ENCODE measurements at regions not wholly inside any gene's neighbourhood (a gene's known extent, or its start where the extent isn't known, plus 50 kb on each side); places are given as distances from the start of the nearest gene placed in this dataset.

DNA sequence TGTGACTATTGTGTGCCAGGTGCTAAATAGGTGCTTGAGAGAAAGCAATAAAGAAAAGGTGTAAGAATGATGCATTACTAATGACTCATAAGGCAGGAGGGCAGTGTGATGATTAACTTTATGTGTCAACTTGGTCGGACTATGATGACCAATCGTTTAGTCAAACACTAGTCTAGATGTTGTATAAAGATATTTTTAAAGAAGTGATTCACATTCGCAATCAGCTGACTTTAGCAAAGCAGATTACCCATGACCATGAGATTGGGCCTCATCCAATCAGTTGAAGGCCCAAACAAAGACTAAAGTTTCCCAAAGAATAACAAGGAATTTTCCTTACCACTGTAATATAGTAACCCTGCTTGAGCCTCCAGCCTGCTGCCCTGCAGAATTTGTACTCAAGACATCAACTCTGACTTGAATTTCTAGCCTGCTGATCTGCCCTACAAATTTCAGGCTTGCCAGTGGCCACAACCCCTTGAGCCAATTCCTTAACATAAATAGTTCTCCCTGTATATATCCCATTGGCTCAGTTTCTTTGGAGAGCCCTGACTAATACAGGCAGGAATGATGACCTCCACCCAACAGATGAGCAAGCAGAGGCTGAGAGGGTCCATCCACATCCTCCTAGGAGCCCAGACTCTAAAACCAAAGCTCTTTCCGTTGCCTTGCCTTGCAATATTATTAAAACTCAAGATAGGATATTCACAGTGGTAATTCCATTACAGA lies 132.6 kb downstream of the ACTR3 start (continued):
- TF ChIP-seq, protein P1, sequence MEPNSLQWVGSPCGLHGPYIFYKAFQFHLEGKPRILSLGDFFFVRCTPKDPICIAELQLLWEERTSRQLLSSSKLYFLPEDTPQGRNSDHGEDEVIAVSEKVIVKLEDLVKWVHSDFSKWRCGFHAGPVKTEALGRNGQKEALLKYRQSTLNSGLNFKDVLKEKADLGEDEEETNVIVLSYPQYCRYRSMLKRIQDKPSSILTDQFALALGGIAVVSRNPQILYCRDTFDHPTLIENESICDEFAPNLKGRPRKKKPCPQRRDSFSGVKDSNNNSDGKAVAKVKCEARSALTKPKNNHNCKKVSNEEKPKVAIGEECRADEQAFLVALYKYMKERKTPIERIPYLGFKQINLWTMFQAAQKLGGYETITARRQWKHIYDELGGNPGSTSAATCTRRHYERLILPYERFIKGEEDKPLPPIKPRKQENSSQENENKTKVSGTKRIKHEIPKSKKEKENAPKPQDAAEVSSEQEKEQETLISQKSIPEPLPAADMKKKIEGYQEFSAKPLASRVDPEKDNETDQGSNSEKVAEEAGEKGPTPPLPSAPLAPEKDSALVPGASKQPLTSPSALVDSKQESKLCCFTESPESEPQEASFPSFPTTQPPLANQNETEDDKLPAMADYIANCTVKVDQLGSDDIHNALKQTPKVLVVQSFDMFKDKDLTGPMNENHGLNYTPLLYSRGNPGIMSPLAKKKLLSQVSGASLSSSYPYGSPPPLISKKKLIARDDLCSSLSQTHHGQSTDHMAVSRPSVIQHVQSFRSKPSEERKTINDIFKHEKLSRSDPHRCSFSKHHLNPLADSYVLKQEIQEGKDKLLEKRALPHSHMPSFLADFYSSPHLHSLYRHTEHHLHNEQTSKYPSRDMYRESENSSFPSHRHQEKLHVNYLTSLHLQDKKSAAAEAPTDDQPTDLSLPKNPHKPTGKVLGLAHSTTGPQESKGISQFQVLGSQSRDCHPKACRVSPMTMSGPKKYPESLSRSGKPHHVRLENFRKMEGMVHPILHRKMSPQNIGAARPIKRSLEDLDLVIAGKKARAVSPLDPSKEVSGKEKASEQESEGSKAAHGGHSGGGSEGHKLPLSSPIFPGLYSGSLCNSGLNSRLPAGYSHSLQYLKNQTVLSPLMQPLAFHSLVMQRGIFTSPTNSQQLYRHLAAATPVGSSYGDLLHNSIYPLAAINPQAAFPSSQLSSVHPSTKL (CRISPR knock-in tag; IDR thresholded peaks at IDR 0.05), result peak; percentile 46; the same call in 1 of the 2 replicates
- TF ChIP-seq HMG20A (CRISPR knock-in tag; IDR thresholded peaks at IDR 0.05; ENCODE audit: borderline replicate concordance), result peak; percentile 37; the same call in 1 of the 2 replicates
- peak; percentile 96 for TF ChIP-seq TBX3 (IDR thresholded peaks at IDR 0.05; ENCODE audit: borderline replicate concordance)
- 0 out of 2 replicates have a peak, but pooled peaks have one; percentile 20 for TF ChIP-seq SAP130 (CRISPR knock-in tag; IDR thresholded peaks at IDR 0.05; ENCODE audit: low read depth)
- TF ChIP-seq RCOR2 (CRISPR knock-in tag; IDR thresholded peaks at IDR 0.05), result 0 out of 2 replicates have a peak, but pooled peaks have one; percentile 20
- TF ChIP-seq ZNF24 (IDR thresholded peaks at IDR 0.05), result 0 out of 2 replicates have a peak, but pooled peaks have one; percentile 30
- no peak for TF ChIP-seq ZFP36 (IDR thresholded peaks at IDR 0.05; ENCODE audit: borderline replicate concordance, low read depth, low read length, partially characterized antibody)
- TF ChIP-seq SOX13 (IDR thresholded peaks at IDR 0.05), result no peak
- TF ChIP-seq SOX13 (CRISPR knock-in tag; conservative IDR thresholded peaks at IDR 0.05 in 1 of 2, IDR thresholded peaks at IDR 0.05 in 1 of 2), result peak in 1 of 2 experiments; percentile 29; a peak in 1 of 4 replicates
- TF ChIP-seq, protein P2, sequence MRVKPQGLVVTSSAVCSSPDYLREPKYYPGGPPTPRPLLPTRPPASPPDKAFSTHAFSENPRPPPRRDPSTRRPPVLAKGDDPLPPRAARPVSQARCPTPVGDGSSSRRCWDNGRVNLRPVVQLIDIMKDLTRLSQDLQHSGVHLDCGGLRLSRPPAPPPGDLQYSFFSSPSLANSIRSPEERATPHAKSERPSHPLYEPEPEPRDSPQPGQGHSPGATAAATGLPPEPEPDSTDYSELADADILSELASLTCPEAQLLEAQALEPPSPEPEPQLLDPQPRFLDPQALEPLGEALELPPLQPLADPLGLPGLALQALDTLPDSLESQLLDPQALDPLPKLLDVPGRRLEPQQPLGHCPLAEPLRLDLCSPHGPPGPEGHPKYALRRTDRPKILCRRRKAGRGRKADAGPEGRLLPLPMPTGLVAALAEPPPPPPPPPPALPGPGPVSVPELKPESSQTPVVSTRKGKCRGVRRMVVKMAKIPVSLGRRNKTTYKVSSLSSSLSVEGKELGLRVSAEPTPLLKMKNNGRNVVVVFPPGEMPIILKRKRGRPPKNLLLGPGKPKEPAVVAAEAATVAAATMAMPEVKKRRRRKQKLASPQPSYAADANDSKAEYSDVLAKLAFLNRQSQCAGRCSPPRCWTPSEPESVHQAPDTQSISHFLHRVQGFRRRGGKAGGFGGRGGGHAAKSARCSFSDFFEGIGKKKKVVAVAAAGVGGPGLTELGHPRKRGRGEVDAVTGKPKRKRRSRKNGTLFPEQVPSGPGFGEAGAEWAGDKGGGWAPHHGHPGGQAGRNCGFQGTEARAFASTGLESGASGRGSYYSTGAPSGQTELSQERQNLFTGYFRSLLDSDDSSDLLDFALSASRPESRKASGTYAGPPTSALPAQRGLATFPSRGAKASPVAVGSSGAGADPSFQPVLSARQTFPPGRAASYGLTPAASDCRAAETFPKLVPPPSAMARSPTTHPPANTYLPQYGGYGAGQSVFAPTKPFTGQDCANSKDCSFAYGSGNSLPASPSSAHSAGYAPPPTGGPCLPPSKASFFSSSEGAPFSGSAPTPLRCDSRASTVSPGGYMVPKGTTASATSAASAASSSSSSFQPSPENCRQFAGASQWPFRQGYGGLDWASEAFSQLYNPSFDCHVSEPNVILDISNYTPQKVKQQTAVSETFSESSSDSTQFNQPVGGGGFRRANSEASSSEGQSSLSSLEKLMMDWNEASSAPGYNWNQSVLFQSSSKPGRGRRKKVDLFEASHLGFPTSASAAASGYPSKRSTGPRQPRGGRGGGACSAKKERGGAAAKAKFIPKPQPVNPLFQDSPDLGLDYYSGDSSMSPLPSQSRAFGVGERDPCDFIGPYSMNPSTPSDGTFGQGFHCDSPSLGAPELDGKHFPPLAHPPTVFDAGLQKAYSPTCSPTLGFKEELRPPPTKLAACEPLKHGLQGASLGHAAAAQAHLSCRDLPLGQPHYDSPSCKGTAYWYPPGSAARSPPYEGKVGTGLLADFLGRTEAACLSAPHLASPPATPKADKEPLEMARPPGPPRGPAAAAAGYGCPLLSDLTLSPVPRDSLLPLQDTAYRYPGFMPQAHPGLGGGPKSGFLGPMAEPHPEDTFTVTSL (CRISPR knock-in tag; IDR thresholded peaks at IDR 0.05; ENCODE audit: borderline replicate concordance), result 0 out of 2 replicates have a peak, but pooled peaks have one; percentile 21
- TF ChIP-seq FOXP1 (IDR thresholded peaks at IDR 0.05), result no peak
- peak; percentile 37; the same call in 1 of the 2 replicates for TF ChIP-seq FOXP1 (CRISPR knock-in tag; IDR thresholded peaks at IDR 0.05)
- TF ChIP-seq FOXA3 (CRISPR knock-in tag; IDR thresholded peaks at IDR 0.05), result peak; percentile 71
- TF ChIP-seq, protein P3, sequence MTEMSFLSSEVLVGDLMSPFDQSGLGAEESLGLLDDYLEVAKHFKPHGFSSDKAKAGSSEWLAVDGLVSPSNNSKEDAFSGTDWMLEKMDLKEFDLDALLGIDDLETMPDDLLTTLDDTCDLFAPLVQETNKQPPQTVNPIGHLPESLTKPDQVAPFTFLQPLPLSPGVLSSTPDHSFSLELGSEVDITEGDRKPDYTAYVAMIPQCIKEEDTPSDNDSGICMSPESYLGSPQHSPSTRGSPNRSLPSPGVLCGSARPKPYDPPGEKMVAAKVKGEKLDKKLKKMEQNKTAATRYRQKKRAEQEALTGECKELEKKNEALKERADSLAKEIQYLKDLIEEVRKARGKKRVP (CRISPR knock-in tag; IDR thresholded peaks at IDR 0.05), result 0 out of 4 replicates have a peak, but pooled peaks of 1 of the 2 experiments have one; percentile 11
- peak; percentile 40; the same call in 1 of the 2 replicates for TF ChIP-seq NFIC (IDR thresholded peaks at IDR 0.05; ENCODE audit: low read length)
- TF ChIP-seq, protein P4, sequence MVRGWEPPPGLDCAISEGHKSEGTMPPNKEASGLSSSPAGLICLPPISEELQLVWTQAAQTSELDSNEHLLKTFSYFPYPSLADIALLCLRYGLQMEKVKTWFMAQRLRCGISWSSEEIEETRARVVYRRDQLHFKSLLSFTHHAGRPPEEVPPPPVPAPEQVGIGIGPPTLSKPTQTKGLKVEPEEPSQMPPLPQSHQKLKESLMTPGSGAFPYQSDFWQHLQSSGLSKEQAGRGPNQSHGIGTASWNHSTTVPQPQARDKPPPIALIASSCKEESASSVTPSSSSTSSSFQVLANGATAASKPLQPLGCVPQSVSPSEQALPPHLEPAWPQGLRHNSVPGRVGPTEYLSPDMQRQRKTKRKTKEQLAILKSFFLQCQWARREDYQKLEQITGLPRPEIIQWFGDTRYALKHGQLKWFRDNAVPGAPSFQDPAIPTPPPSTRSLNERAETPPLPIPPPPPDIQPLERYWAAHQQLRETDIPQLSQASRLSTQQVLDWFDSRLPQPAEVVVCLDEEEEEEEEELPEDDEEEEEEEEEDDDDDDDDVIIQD (CRISPR knock-in tag; IDR thresholded peaks at IDR 0.05; ENCODE audit: low read depth), result peak; percentile 92; the same call in 1 of the 2 replicates
- TF ChIP-seq ZNF383 (CRISPR knock-in tag; IDR thresholded peaks at IDR 0.05; ENCODE audit: borderline replicate concordance), result no peak
- no peak for TF ChIP-seq ZNF232 (CRISPR knock-in tag; IDR thresholded peaks at IDR 0.05; ENCODE audit: borderline replicate concordance)
